CD8-positive, alpha-beta memory T cell (primary cell): ENCODE measurements at regions not wholly inside any gene's neighbourhood (a gene's known extent, or its start where the extent isn't known, plus 50 kb on each side); places are given as distances from the start of the nearest gene placed in this dataset.
"Not testable (repeated sequence)": the region's sequence is repeated elsewhere in the genome, so short reads cannot be mapped to it uniquely, and the experiment has no call there.

Experiments used
- CTCF ChIA-PET: fragments of 350-600 bp; sonication (Branson Sonifier 250); formaldehyde crosslinking; loops from one replicate; lab custom pipeline; 2021; ENCODE audit warnings: antibody characterized with exemption; lab: Charles Lee
- POLR2A ChIA-PET: fragments of 350-600 bp; sonication (Branson Sonifier 250); formaldehyde crosslinking; loops from one replicate; lab custom pipeline; 2021; ENCODE audit warnings: antibody characterized with exemption; lab: Charles Lee
- DNase-seq, 5 donors: peaks; one replicate each; pipeline versions ENCODE4 v3.0.0 to v3.0.0-alpha.2; 2020 to 2022; ENCODE audit warnings: mixed read lengths in 1 of 5
- H3K27ac ChIP-seq: one replicate; pipeline ENCODE4 v1.7.0; 2013; ENCODE audit warnings: low read depth, mild to moderate bottlenecking, low read length, moderate library complexity
- H3K27me3 ChIP-seq: 2 replicates; pipeline ENCODE4 v1.7.0; 2013; ENCODE audit warnings: low read length, mild to moderate bottlenecking; ENCODE audit not compliant: insufficient read depth, poor library complexity, severe bottlenecking
- H3K36me3 ChIP-seq: 2 replicates; pipeline ENCODE4 v1.7.0; 2013; ENCODE audit warnings: mild to moderate bottlenecking, low read length, moderate library complexity; ENCODE audit not compliant: insufficient read depth
- H3K4me1 ChIP-seq: 2 replicates; pipeline ENCODE4 v1.7.0; 2013; ENCODE audit warnings: mild to moderate bottlenecking, low read length, moderate library complexity; ENCODE audit not compliant: insufficient read depth
- H3K4me3 ChIP-seq: 2 replicates; pipeline ENCODE4 v1.7.0; 2013; ENCODE audit warnings: mild to moderate bottlenecking, low read length
- H3K9me3 ChIP-seq: 2 replicates; pipeline ENCODE4 v1.7.0; 2013; ENCODE audit warnings: mild to moderate bottlenecking, low read length
- H3K27ac Mint-ChIP-seq, 8 donors: one replicate each; pipeline ENCODE4 v1.8.0; 2020 to 2021; ENCODE audit warnings: mixed read lengths in 8 of 8, mild to moderate bottlenecking in 6 of 8, inconsistent platforms in 3 of 8, moderate library complexity in 3 of 8
- H3K27me3 Mint-ChIP-seq, 2 donors: one replicate each; pipeline ENCODE4 v1.8.0; 2020 to 2021; ENCODE audit warnings: mixed read lengths in 2 of 2, mild to moderate bottlenecking in 1 of 2, moderate library complexity in 1 of 2
- H3K36me3 Mint-ChIP-seq, 3 donors: one replicate each; pipeline ENCODE4 v1.8.0; 2020 to 2021; ENCODE audit warnings: mixed read lengths in 3 of 3, inconsistent platforms in 1 of 3, mild to moderate bottlenecking in 1 of 3
- H3K4me1 Mint-ChIP-seq, 3 donors: one replicate each; pipeline ENCODE4 v1.8.0; 2020 to 2021; ENCODE audit warnings: mixed read lengths in 3 of 3, inconsistent platforms in 1 of 3, mild to moderate bottlenecking in 1 of 3
- H3K4me3 Mint-ChIP-seq, 7 donors: one replicate each; pipeline ENCODE4 v1.8.0; 2020 to 2021; ENCODE audit warnings: mixed read lengths in 7 of 7, mild to moderate bottlenecking in 6 of 7, moderate library complexity in 4 of 7, inconsistent platforms in 2 of 7
- H3K9me3 Mint-ChIP-seq, 5 donors: one replicate each; pipeline ENCODE4 v1.8.0; 2020 to 2022; ENCODE audit warnings: mixed read lengths in 5 of 5, mild to moderate bottlenecking in 3 of 5, moderate library complexity in 2 of 5, inconsistent platforms in 1 of 5

- CTCF ChIA-PET: interaction anchor here (1.3 to 2.9 kb wide), 2 partner anchors 12 to 262 kb away, joined by 3 to 17 read pairs; no protein-coding TSS in a partner anchor
- H3K27ac Mint-ChIP-seq, H3K9me3 ChIP-seq, H3K27me3 Mint-ChIP-seq, DNase-seq, H3K27ac ChIP-seq, H3K4me3 Mint-ChIP-seq, H3K4me1 ChIP-seq, POLR2A ChIA-PET, H3K9me3 Mint-ChIP-seq, H3K4me1 Mint-ChIP-seq, H3K4me3 ChIP-seq, H3K27me3 ChIP-seq, H3K36me3 ChIP-seq, H3K36me3 Mint-ChIP-seq: not testable (repeated sequence)
Observed at GRCh38 chr15:44854696-44855095, 101.8 kb upstream of the TERB2 start.

- H3K36me3 ChIP-seq, CTCF ChIA-PET, H3K27ac ChIP-seq, H3K27me3 Mint-ChIP-seq, H3K4me1 ChIP-seq, DNase-seq, H3K4me3 Mint-ChIP-seq, H3K36me3 Mint-ChIP-seq, H3K4me1 Mint-ChIP-seq, H3K27ac Mint-ChIP-seq, H3K9me3 ChIP-seq, H3K9me3 Mint-ChIP-seq, H3K4me3 ChIP-seq, H3K27me3 ChIP-seq, POLR2A ChIA-PET: not testable (repeated sequence)
Observed at GRCh38 chr15:44856284-44856683, 100.2 kb upstream of the TERB2 start.

- H3K4me1 Mint-ChIP-seq, CTCF ChIA-PET, H3K4me3 ChIP-seq, DNase-seq, H3K27ac ChIP-seq, H3K27ac Mint-ChIP-seq, H3K27me3 Mint-ChIP-seq, H3K4me1 ChIP-seq, H3K27me3 ChIP-seq, H3K4me3 Mint-ChIP-seq, H3K36me3 ChIP-seq, POLR2A ChIA-PET, H3K9me3 Mint-ChIP-seq, H3K9me3 ChIP-seq: not testable (repeated sequence)
- H3K36me3 Mint-ChIP-seq: peaks cover 0 to 11% (median 0%) of the 10 kb centered on the region in 3 donors
Observed at GRCh38 chr15:44857164-44857710, 99.2 kb upstream of the TERB2 start.

- H3K27me3 ChIP-seq, H3K4me3 Mint-ChIP-seq, DNase-seq, H3K4me3 ChIP-seq, H3K36me3 ChIP-seq, H3K9me3 Mint-ChIP-seq, H3K27ac ChIP-seq, H3K27me3 Mint-ChIP-seq, POLR2A ChIA-PET, H3K9me3 ChIP-seq, H3K4me1 Mint-ChIP-seq, CTCF ChIA-PET, H3K27ac Mint-ChIP-seq, H3K4me1 ChIP-seq: not testable (repeated sequence)
- H3K36me3 Mint-ChIP-seq: peaks cover 0 to 11% (median 0%) of the 10 kb centered on the region in 3 donors
Observed at GRCh38 chr15:44859088-44859487, 97.4 kb upstream of the TERB2 start.

- H3K4me1 ChIP-seq, H3K36me3 ChIP-seq, H3K27ac Mint-ChIP-seq, H3K27ac ChIP-seq, H3K27me3 ChIP-seq, H3K9me3 Mint-ChIP-seq, H3K27me3 Mint-ChIP-seq, H3K4me3 ChIP-seq, POLR2A ChIA-PET, H3K4me3 Mint-ChIP-seq, DNase-seq, H3K4me1 Mint-ChIP-seq, CTCF ChIA-PET, H3K9me3 ChIP-seq: not testable (repeated sequence)
- peaks cover 0 to 11% (median 0%) of the 10 kb centered on the region in 3 donors for H3K36me3 Mint-ChIP-seq
Observed at GRCh38 chr15:44860168-44860567, 96.3 kb upstream of the TERB2 start.

- POLR2A ChIA-PET: no interaction called here
- H3K9me3 Mint-ChIP-seq: peaks cover 0 to 6% (median 3%) of the 10 kb centered on the region in 5 donors
Observed at GRCh38 chr15:44861439-44861910, 95.0 kb upstream of the TERB2 start.

GRCh38 chr15:44861917-44862316 lies 94.6 kb upstream of the TERB2 start:
- H3K36me3 Mint-ChIP-seq: peaks cover 0 to 13% (median 0%) of the 10 kb centered on the region in 3 donors
- no peak overlapping the region for H3K4me3 Mint-ChIP-seq
- peak overlapping the region in 1 of 8 donors; percentile 33 for H3K27ac Mint-ChIP-seq
- ChIA-PET CTCF (no interaction called here), POLR2A (no interaction called here)
- no peaks in the 10 kb centered on the region for H3K27me3 ChIP-seq
- no peak overlapping the region for H3K4me3 ChIP-seq
- H3K4me1 ChIP-seq: no peaks in the 10 kb centered on the region
- H3K9me3 Mint-ChIP-seq: peaks cover 0 to 6% (median 3%) of the 10 kb centered on the region in 5 donors
- no peaks in the 10 kb centered on the region for H3K9me3 ChIP-seq
- H3K27me3 Mint-ChIP-seq: peaks cover 0 to 3% of the 10 kb centered on the region in 2 donors
- H3K27ac ChIP-seq: no peak overlapping the region
- DNase-seq: no peak
- H3K36me3 ChIP-seq: no peaks in the 10 kb centered on the region
- no peaks in the 10 kb centered on the region for H3K4me1 Mint-ChIP-seq

More at GRCh38 chr15:44861439-44861910, 95.0 kb upstream of the TERB2 start:
- H3K4me3 ChIP-seq: no peak overlapping the region
- CTCF ChIA-PET: no interaction called here
- H3K27me3 ChIP-seq: no peaks in the 10 kb centered on the region
- DNase-seq: no peak
- no peaks in the 10 kb centered on the region for H3K9me3 ChIP-seq
- H3K4me1 Mint-ChIP-seq: no peaks in the 10 kb centered on the region
- H3K36me3 Mint-ChIP-seq: peaks cover 0 to 11% (median 0%) of the 10 kb centered on the region in 3 donors
- peak overlapping the region in 1 of 8 donors; percentile 33 for H3K27ac Mint-ChIP-seq
- no peaks in the 10 kb centered on the region for H3K36me3 ChIP-seq
- H3K4me3 Mint-ChIP-seq: no peak overlapping the region
- peaks cover 0 to 2% of the 10 kb centered on the region in 2 donors for H3K27me3 Mint-ChIP-seq
- no peaks in the 10 kb centered on the region for H3K4me1 ChIP-seq
- H3K27ac ChIP-seq: no peak overlapping the region

- H3K27ac Mint-ChIP-seq, H3K27me3 ChIP-seq, DNase-seq, POLR2A ChIA-PET, H3K4me1 ChIP-seq, H3K4me3 ChIP-seq, H3K4me3 Mint-ChIP-seq, H3K27ac ChIP-seq, H3K4me1 Mint-ChIP-seq, H3K27me3 Mint-ChIP-seq, CTCF ChIA-PET, H3K9me3 Mint-ChIP-seq, H3K9me3 ChIP-seq, H3K36me3 ChIP-seq: not testable (repeated sequence)
- peaks cover 0 to 16% (median 0%) of the 10 kb centered on the region in 3 donors for H3K36me3 Mint-ChIP-seq
Observed at GRCh38 chr15:44862866-44863265, 93.6 kb upstream of the TERB2 start.
